GM23338 (cell line): ENCODE measurements at regions not wholly inside any gene's neighbourhood (a gene's known extent, or its start where the extent isn't known, plus 50 kb on each side); places are given as distances from the start of the nearest gene placed in this dataset.

Source experiments
- ATAC-seq: fragments of 200-7000 bp; cut with Tn5 transposase; 3 replicates; pipeline ENCODE4 v1.9.1; 2020
- DNase-seq: peaks from one replicate; pipeline ENCODE4 v3.0.0-alpha.2; 2015; ENCODE audit warnings: low spot score
- H2AFZ ChIP-seq: fragments of 200-600 bp; sonication (generic); 2 replicates; pipeline ENCODE4 v1.8.0; 2016; ENCODE audit warnings: antibody characterized with exemption, mild to moderate bottlenecking, moderate library complexity
- H3F3A ChIP-seq: fragments of 200-600 bp; sonication (generic); replicated peaks from 2 replicates; pipeline ENCODE4 v1.8.0; 2017; ENCODE audit warnings: antibody characterized with exemption, mixed run types, low read depth
- H3K27ac ChIP-seq: fragments of 200-600 bp; sonication (generic); 2 replicates; pipeline ENCODE4 v1.6.1; 2016; ENCODE audit warnings: low read depth
- H3K27me3 ChIP-seq: fragments of 200-600 bp; sonication (generic); 2 replicates; pipeline ENCODE4 v1.8.0; 2016; ENCODE audit warnings: mild to moderate bottlenecking, mixed run types, moderate library complexity; ENCODE audit not compliant: insufficient read depth
- H3K36me3 ChIP-seq: fragments of 200-600 bp; sonication (generic); 2 replicates; pipeline ENCODE4 v1.8.0; 2016; ENCODE audit warnings: mild to moderate bottlenecking; ENCODE audit not compliant: insufficient read depth
- H3K4me1 ChIP-seq: fragments of 200-600 bp; sonication (generic); 2 replicates; pipeline ENCODE4 v1.8.0; 2016; ENCODE audit warnings: mild to moderate bottlenecking, moderate library complexity; ENCODE audit not compliant: insufficient read depth
- H3K4me2 ChIP-seq: fragments of 200-600 bp; sonication (generic); 2 replicates; pipeline ENCODE4 v1.7.1; 2017; ENCODE audit warnings: mixed run types
- H3K4me3 ChIP-seq: fragments of 200-600 bp; sonication (generic); 2 replicates; pipeline ENCODE4 v1.6.1; 2016; ENCODE audit warnings: mixed run types
- H3K79me2 ChIP-seq: fragments of 200-600 bp; sonication (generic); replicated peaks from 2 replicates; pipeline ENCODE4 v1.8.0; 2017; ENCODE audit warnings: mild to moderate bottlenecking; ENCODE audit not compliant: insufficient read depth
- H3K9me2 ChIP-seq: fragments of 200-600 bp; sonication (generic); 2 replicates; pipeline ENCODE4 v1.8.0; 2017; ENCODE audit not compliant: insufficient read depth
- H4K20me1 ChIP-seq: fragments of 200-600 bp; sonication (generic); replicated peaks from 2 replicates; pipeline ENCODE4 v1.8.0; 2017; ENCODE audit warnings: mild to moderate bottlenecking; ENCODE audit not compliant: insufficient read depth
- H3K27ac Mint-ChIP-seq: 2 replicates; pipeline ENCODE4 v1.8.0; 2020; ENCODE audit warnings: inconsistent platforms, mild to moderate bottlenecking, moderate library complexity, mixed read lengths
- H3K27me3 Mint-ChIP-seq: 3 replicates; pipeline ENCODE4 v1.8.0; 2022; ENCODE audit warnings: low read depth, mild to moderate bottlenecking, moderate library complexity, mixed read lengths, inconsistent platforms; ENCODE audit not compliant: insufficient read depth, poor library complexity
- H3K36me3 Mint-ChIP-seq: 3 replicates; pipeline ENCODE4 v1.8.0; 2021; ENCODE audit warnings: low read depth, mild to moderate bottlenecking, inconsistent platforms, moderate library complexity, mixed read lengths
- H3K4me1 Mint-ChIP-seq: 3 replicates; pipeline ENCODE4 v1.8.0; 2020; ENCODE audit warnings: mild to moderate bottlenecking, inconsistent platforms, mixed read lengths
- H3K4me3 Mint-ChIP-seq: 3 replicates; pipeline ENCODE4 v1.8.0; 2021; ENCODE audit warnings: moderate library complexity, mild to moderate bottlenecking, inconsistent platforms, mixed read lengths
- H3K9me3 Mint-ChIP-seq: 3 replicates; pipeline ENCODE4 v1.8.0; 2020; ENCODE audit warnings: moderate library complexity, mild to moderate bottlenecking, inconsistent platforms, mixed read lengths
- CREB1 ChIP-seq: fragments of 250-450 bp; sonication (Bioruptor Pico); IDR thresholded peaks from 2 replicates; pipeline ENCODE4 v1.5.0; 2020; ENCODE audit warnings: low read depth, mild to moderate bottlenecking, moderate library complexity
- ETS1 ChIP-seq: IDR thresholded peaks from 2 replicates; pipeline ENCODE4 v1.6.1; 2016; ENCODE audit warnings: antibody characterized with exemption
- EZH2 ChIP-seq: fragments of 200-600 bp; sonication (generic); IDR thresholded peaks from one replicate; pipeline ENCODE4 v1.8.0; 2017; ENCODE audit warnings: antibody characterized with exemption, mild to moderate bottlenecking, low read depth; ENCODE audit not compliant: unreplicated experiment
- EZH2phosphoT487 ChIP-seq: fragments of 200-600 bp; sonication (generic); IDR thresholded peaks from one replicate; pipeline ENCODE4 v1.8.1; 2018; ENCODE audit warnings: antibody characterized with exemption; ENCODE audit not compliant: unreplicated experiment
- JUNB ChIP-seq: IDR thresholded peaks from one replicate; pipeline ENCODE4 v1.6.1; 2016; ENCODE audit warnings: antibody characterized with exemption; ENCODE audit not compliant: unreplicated experiment
- NANOG ChIP-seq: IDR thresholded peaks from 2 replicates; pipeline ENCODE4 v1.6.1; 2016; ENCODE audit warnings: antibody characterized with exemption, borderline replicate concordance
- POLR2AphosphoS5 ChIP-seq: IDR thresholded peaks from 2 replicates; pipeline ENCODE4 v1.6.1; 2016; ENCODE audit warnings: antibody characterized with exemption, low read depth
- REST ChIP-seq: IDR thresholded peaks from one replicate; pipeline ENCODE4 v1.6.1; 2018; ENCODE audit warnings: antibody characterized with exemption; ENCODE audit not compliant: unreplicated experiment
- STAT1 ChIP-seq: IDR thresholded peaks from one replicate; pipeline ENCODE4 v1.6.1; 2016; ENCODE audit warnings: antibody characterized with exemption; ENCODE audit not compliant: unreplicated experiment
- ZNF331 ChIP-seq: fragments of 250-450 bp; sonication (Bioruptor Pico); IDR thresholded peaks from 2 replicates; pipeline ENCODE4 v1.5.0; 2020; ENCODE audit warnings: low read depth, mild to moderate bottlenecking, moderate library complexity
- ZNF462 ChIP-seq: fragments of 250-450 bp; sonication (Bioruptor Pico); IDR thresholded peaks from 2 replicates; pipeline ENCODE4 v1.5.0; 2020; ENCODE audit warnings: mild to moderate bottlenecking, moderate library complexity
- TF ChIP-seq, protein P1 (sequence below), 2 experiments: fragments of 200-600 bp in 1 of 2; sonication (generic) in 1 of 2; conservative IDR thresholded peaks; 2 replicates each; pipeline versions ENCODE4 v1.5.1 to v1.6.1; 2016 to 2017; ENCODE audit warnings: antibody characterized with exemption in 2 of 2, low read depth in 2 of 2, mild to moderate bottlenecking in 2 of 2, moderate library complexity in 1 of 2

DNA sequence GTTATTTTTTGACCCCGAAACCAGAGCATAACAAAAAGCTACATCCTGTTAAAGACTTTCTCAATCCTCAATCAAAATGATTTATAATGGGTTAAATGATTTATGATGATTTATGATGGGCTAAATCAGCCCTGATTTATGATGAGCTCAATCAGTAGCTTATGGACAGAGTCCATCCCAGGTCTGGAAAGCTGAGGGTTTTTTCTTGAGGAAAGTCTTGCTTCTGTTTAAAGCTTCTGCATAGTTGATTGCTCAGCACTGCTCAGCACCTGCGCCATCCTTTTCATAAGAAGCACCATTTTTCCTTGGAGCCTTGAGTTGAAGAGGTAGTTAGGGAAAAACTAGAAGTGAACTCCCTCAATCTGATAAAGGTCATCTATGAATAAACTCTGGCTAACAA is 356.8 kb downstream of the CYRIA start (continued):
- no peak for TF ChIP-seq ZNF462 (CRISPR knock-in tag)

DNA sequence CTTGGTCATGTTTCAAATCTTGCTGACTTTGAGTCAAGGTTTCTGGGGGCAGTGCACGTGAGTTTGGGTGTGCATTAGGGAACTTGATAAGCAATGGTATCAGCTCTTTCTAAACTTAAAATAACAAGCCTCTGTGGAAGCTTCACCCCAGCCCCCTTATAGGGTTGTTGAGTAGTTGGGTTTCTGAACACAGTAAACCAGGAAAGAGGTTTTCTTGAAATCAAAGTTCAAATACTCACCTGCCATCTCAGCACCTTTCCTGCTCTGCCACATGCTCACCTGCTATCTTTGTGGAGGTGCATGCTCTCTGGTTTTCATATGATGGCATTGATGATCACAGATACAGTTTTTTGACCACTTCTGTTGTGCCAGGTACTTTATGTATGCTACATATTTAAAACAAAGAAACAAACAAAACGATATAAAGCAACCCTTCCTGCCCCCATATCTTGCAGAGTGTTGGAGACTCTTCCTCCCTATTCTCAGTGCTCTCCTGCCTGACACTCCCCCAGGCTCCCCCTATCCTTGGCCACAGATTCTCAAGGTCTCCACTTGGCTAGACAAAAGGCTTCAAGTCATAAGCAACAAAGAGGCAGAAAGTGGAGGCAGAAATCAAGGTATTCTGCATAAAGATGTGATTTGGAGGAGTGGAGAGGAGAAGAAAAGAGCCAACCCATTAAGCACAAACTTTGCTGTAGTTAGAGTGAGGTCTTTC is 360.6 kb downstream of the CYRIA start:
- 0 out of 2 replicates have a peak overlapping the region, but pooled peaks have one; percentile 20 for H2AFZ ChIP-seq
- H3K27ac ChIP-seq: no peak overlapping the region
- Mint-ChIP-seq H3K27ac (no peak overlapping the region), H3K27me3 (peaks cover 7% of the 10 kb centered on the region), H3K4me1 (peaks cover 18% of the 10 kb centered on the region), H3K36me3 (no peaks in the 10 kb centered on the region), H3K4me3 (no peak overlapping the region), H3K9me3 (peaks cover 4% of the 10 kb centered on the region; the same call in 1 of the 3 replicates)
- no peaks in the 10 kb centered on the region; the same call in 1 of the 2 replicates for H3K9me2 ChIP-seq
- ATAC-seq (no peak), DNase-seq (no peak)
- no peaks in the 10 kb centered on the region for H3K79me2 ChIP-seq
- no peaks in the 10 kb centered on the region for H3K36me3 ChIP-seq
- H3K4me1 ChIP-seq: peaks cover 16% of the 10 kb centered on the region
- H3K4me2 ChIP-seq: no peak overlapping the region
- no peaks in the 10 kb centered on the region for H3K27me3 ChIP-seq
- H3K4me3 ChIP-seq: no peak overlapping the region
- no peaks in the 10 kb centered on the region for H3F3A ChIP-seq
- no peaks in the 10 kb centered on the region for H4K20me1 ChIP-seq
- TF ChIP-seq CREB1: no peak
- TF ChIP-seq REST: no peak
- no peak for TF ChIP-seq EZH2phosphoT487
- TF ChIP-seq, protein P1, sequence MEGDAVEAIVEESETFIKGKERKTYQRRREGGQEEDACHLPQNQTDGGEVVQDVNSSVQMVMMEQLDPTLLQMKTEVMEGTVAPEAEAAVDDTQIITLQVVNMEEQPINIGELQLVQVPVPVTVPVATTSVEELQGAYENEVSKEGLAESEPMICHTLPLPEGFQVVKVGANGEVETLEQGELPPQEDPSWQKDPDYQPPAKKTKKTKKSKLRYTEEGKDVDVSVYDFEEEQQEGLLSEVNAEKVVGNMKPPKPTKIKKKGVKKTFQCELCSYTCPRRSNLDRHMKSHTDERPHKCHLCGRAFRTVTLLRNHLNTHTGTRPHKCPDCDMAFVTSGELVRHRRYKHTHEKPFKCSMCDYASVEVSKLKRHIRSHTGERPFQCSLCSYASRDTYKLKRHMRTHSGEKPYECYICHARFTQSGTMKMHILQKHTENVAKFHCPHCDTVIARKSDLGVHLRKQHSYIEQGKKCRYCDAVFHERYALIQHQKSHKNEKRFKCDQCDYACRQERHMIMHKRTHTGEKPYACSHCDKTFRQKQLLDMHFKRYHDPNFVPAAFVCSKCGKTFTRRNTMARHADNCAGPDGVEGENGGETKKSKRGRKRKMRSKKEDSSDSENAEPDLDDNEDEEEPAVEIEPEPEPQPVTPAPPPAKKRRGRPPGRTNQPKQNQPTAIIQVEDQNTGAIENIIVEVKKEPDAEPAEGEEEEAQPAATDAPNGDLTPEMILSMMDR (conservative IDR thresholded peaks at IDR 0.05; ENCODE audit: low read depth in 2 of 2): no peak
- no peak for TF ChIP-seq JUNB
- TF ChIP-seq ETS1: no peak
- TF ChIP-seq POLR2AphosphoS5: no peak
- TF ChIP-seq EZH2: no peak
- TF ChIP-seq ZNF331 (CRISPR knock-in tag): no peak
- TF ChIP-seq NANOG: no peak
- no peak for TF ChIP-seq STAT1
